Activated naive CD8-positive, alpha-beta T cell (primary cell): ENCODE measurements at regions not wholly inside any gene's neighbourhood (a gene's known extent, or its start where the extent isn't known, plus 50 kb on each side); places are given as distances from the start of the nearest gene placed in this dataset.

Experiments used
- H3K27ac Mint-ChIP-seq: one replicate; pipeline ENCODE4 v1.8.0; 2021; ENCODE audit warnings: mixed read lengths
- H3K27me3 Mint-ChIP-seq: one replicate; pipeline ENCODE4 v1.8.0; 2021; ENCODE audit warnings: mixed read lengths
- H3K36me3 Mint-ChIP-seq: one replicate; pipeline ENCODE4 v1.8.0; 2021; ENCODE audit warnings: mixed read lengths
- H3K4me1 Mint-ChIP-seq: one replicate; pipeline ENCODE4 v1.8.0; 2021; ENCODE audit warnings: low read depth, mixed read lengths
- H3K4me3 Mint-ChIP-seq: one replicate; pipeline ENCODE4 v1.8.0; 2021; ENCODE audit warnings: mild to moderate bottlenecking, mixed read lengths
- H3K9me3 Mint-ChIP-seq: one replicate; pipeline ENCODE4 v1.8.0; 2021; ENCODE audit warnings: low read depth, mixed read lengths

GRCh38 chrY:8726616-8727015 lies 610.6 kb upstream of the TSPY4 start:
- Mint-ChIP-seq H3K4me1 (no peaks in the 10 kb centered on the region), H3K4me3 (no peak overlapping the region), H3K9me3 (no peaks in the 10 kb centered on the region), H3K36me3 (no peaks in the 10 kb centered on the region), H3K27me3 (no peaks in the 10 kb centered on the region), H3K27ac (no peak overlapping the region)

- Mint-ChIP-seq H3K27me3 (no peaks in the 10 kb centered on the region), H3K4me1 (no peaks in the 10 kb centered on the region), H3K4me3 (no peak overlapping the region), H3K27ac (no peak overlapping the region), H3K36me3 (no peaks in the 10 kb centered on the region), H3K9me3 (no peaks in the 10 kb centered on the region)
Measured at GRCh38 chrY:8729971-8730370, 607.3 kb upstream of the TSPY4 start.

- Mint-ChIP-seq H3K4me1 (no peaks in the 10 kb centered on the region), H3K36me3 (no peaks in the 10 kb centered on the region), H3K4me3 (no peak overlapping the region), H3K27ac (no peak overlapping the region), H3K27me3 (no peaks in the 10 kb centered on the region), H3K9me3 (no peaks in the 10 kb centered on the region)
Measured at GRCh38 chrY:8741343-8742069, 595.8 kb upstream of the TSPY4 start.

- Mint-ChIP-seq H3K4me1 (no peaks in the 10 kb centered on the region), H3K9me3 (no peaks in the 10 kb centered on the region), H3K27me3 (no peaks in the 10 kb centered on the region), H3K36me3 (no peaks in the 10 kb centered on the region), H3K27ac (no peak overlapping the region), H3K4me3 (no peak overlapping the region)
Measured at GRCh38 chrY:8764184-8764583, 573.1 kb upstream of the TSPY4 start.

GRCh38 chrY:8781184-8781890 lies 555.9 kb upstream of the TSPY4 start:
- Mint-ChIP-seq H3K4me1 (no peaks in the 10 kb centered on the region), H3K4me3 (no peak overlapping the region), H3K9me3 (no peaks in the 10 kb centered on the region), H3K36me3 (no peaks in the 10 kb centered on the region), H3K27ac (no peak overlapping the region), H3K27me3 (no peaks in the 10 kb centered on the region)

DNA sequence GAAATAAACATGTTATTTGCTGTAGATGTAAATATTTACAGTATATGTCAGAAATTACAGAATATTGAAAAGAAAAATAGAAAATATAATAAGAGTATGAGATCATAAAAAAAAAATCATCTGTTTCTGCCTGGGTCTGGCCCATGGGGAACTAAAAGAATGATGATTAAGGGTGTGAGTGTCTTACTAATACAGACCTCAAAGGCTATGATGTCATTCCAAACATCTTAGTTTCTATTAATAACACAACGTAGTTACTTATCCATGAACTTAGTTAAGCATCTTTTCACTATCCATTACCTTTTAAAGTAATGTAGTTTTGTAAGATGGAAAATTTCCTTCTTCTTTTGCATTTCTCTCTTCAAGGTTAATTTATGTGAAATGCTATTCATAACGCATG lies 542.7 kb upstream of the TSPY4 start:
- Mint-ChIP-seq H3K27ac (no peak overlapping the region), H3K36me3 (no peaks in the 10 kb centered on the region), H3K4me1 (no peaks in the 10 kb centered on the region), H3K27me3 (no peaks in the 10 kb centered on the region), H3K9me3 (no peaks in the 10 kb centered on the region), H3K4me3 (no peak overlapping the region)

DNA sequence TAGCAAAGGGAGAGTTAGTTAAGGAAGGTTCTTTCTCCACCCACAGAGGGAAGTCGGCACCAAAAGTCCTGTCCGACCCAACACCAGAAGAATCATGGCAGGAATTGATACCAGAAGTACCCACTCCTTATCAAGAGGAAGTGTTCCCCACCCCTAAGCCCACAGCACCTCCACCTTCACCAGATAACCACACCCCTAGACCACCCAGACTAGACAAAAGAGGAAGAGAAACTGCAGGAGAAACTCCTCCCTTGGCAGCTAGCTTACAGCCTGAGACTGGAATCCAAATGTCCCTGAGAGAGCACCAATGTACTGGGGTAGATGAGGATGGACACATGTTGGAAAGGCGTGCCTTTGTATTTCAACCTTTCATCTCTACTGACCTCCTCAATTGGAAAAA lies 532.9 kb upstream of the TSPY4 start:
- no peak overlapping the region for H3K4me3 Mint-ChIP-seq
- no peaks in the 10 kb centered on the region for H3K9me3 Mint-ChIP-seq
- H3K36me3 Mint-ChIP-seq = no peaks in the 10 kb centered on the region
- H3K27ac Mint-ChIP-seq = no peak overlapping the region
- H3K4me1 Mint-ChIP-seq = no peaks in the 10 kb centered on the region
- H3K27me3 Mint-ChIP-seq = no peaks in the 10 kb centered on the region

- H3K36me3 Mint-ChIP-seq = no peaks in the 10 kb centered on the region
- no peak overlapping the region for H3K27ac Mint-ChIP-seq
- H3K4me1 Mint-ChIP-seq = no peaks in the 10 kb centered on the region
- no peaks in the 10 kb centered on the region for H3K27me3 Mint-ChIP-seq
- H3K4me3 Mint-ChIP-seq = no peak overlapping the region
- H3K9me3 Mint-ChIP-seq = no peaks in the 10 kb centered on the region
Measured at GRCh38 chrY:8807648-8808408, 529.4 kb upstream of the TSPY4 start.

DNA sequence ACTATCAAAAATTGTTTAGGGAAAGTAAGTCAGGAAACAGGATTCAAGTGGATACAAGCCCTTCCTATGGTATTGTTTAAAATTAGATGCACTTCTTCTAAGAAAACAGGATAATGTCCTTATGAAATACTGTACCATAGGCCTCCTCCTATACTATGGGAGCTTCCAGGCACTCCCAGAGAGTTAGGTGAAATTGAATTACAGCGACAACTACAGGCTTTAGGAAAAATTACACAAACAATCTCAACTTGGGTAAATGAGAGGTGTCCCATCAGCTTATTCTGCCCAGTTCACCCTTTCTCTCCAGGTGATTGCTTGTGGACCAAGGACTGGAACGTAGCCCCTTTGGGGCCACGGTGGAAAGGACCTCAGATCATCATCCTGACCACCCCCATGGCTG lies 528.7 kb upstream of the TSPY4 start:
- Mint-ChIP-seq H3K27me3 (no peaks in the 10 kb centered on the region), H3K4me3 (no peak overlapping the region), H3K4me1 (no peaks in the 10 kb centered on the region), H3K27ac (no peak overlapping the region), H3K9me3 (no peaks in the 10 kb centered on the region), H3K36me3 (no peaks in the 10 kb centered on the region)

DNA sequence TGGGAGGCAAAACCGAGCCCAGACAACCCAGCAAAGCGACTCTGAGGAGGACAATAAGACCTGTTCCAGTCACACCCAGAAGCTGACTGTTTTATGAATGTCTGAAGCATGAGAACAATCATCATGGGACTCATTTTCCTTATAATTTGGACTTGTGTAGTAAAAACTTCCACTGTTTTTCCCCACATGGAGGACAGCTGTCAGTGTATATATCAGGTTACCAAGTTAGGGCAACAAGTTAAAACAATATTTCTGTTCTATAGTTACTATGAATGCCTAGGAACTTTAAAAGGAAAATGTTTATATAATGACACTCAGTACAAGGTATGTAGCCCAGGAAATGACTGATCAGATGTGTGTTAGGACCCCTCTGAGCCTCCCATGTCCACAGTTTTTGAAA lies 528.2 kb upstream of the TSPY4 start:
- H3K36me3 Mint-ChIP-seq = no peaks in the 10 kb centered on the region
- H3K27ac Mint-ChIP-seq = no peak overlapping the region
- no peak overlapping the region for H3K4me3 Mint-ChIP-seq
- no peaks in the 10 kb centered on the region for H3K27me3 Mint-ChIP-seq
- H3K9me3 Mint-ChIP-seq = no peaks in the 10 kb centered on the region
- no peaks in the 10 kb centered on the region for H3K4me1 Mint-ChIP-seq

- H3K27me3 Mint-ChIP-seq = no peaks in the 10 kb centered on the region
- no peaks in the 10 kb centered on the region for H3K4me1 Mint-ChIP-seq
- H3K36me3 Mint-ChIP-seq = no peaks in the 10 kb centered on the region
- H3K27ac Mint-ChIP-seq = no peak overlapping the region
- no peak overlapping the region for H3K4me3 Mint-ChIP-seq
- no peaks in the 10 kb centered on the region for H3K9me3 Mint-ChIP-seq
Measured at GRCh38 chrY:8814143-8814542, 523.1 kb upstream of the TSPY4 start.

DNA sequence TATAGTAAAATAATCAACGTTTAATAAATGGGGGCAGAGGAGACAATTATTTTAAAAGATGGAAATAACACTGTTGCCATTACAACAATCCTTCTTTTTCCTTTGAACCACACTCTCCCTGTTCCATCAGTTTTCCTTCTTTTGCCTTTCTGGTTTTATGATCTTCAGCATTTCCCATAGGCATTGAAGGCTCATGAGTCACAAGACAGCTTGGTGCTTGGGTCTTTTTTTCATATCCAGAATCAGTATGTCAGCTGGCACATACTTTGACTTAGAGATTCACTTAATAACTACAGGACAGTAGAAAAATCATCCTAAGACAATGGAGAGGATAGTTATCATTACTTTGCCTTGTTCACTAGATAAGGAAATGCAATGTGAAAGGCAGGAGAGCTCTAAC lies 521.6 kb upstream of the TSPY4 start:
- Mint-ChIP-seq H3K4me1 (no peaks in the 10 kb centered on the region), H3K27me3 (no peaks in the 10 kb centered on the region), H3K4me3 (no peak overlapping the region), H3K9me3 (no peaks in the 10 kb centered on the region), H3K36me3 (no peaks in the 10 kb centered on the region), H3K27ac (no peak overlapping the region)

DNA sequence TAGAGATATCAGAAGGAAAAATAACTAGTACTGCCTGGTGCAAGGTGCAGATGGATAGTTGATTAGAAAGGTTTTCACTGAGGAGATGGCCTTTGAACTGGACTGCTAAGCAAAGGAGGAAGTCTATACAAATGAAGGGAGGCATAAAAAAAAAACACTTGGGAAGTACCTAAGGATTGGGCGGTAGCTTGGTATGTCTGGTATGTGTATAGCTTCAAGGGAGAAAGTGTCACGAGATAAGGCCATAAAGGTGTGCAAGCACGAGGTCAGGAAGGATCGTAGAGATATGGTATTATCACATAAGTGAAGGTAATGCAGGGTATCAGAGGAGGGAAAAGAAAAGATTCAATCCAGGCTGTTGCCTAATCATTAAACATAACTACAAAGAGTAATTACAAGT lies 517.2 kb upstream of the TSPY4 start:
- Mint-ChIP-seq H3K27me3 (no peaks in the 10 kb centered on the region), H3K9me3 (no peaks in the 10 kb centered on the region), H3K27ac (no peak overlapping the region)

GRCh38 chrY:8821106-8821505 lies 516.2 kb upstream of the TSPY4 start:
- Mint-ChIP-seq H3K36me3 (no peaks in the 10 kb centered on the region), H3K4me1 (no peaks in the 10 kb centered on the region), H3K4me3 (no peak overlapping the region), H3K27me3 (no peaks in the 10 kb centered on the region), H3K9me3 (no peaks in the 10 kb centered on the region), H3K27ac (no peak overlapping the region)

More for the DNA sequence above, 517.2 kb upstream of the TSPY4 start:
- Mint-ChIP-seq H3K4me1 (no peaks in the 10 kb centered on the region), H3K36me3 (no peaks in the 10 kb centered on the region), H3K4me3 (no peak overlapping the region)

GRCh38 chrY:8852278-8852677 lies 485.0 kb upstream of the TSPY4 start:
- H3K36me3 Mint-ChIP-seq = no peaks in the 10 kb centered on the region
- H3K4me1 Mint-ChIP-seq = no peaks in the 10 kb centered on the region

More at GRCh38 chrY:8852278-8852677, 485.0 kb upstream of the TSPY4 start:
- no peak overlapping the region for H3K4me3 Mint-ChIP-seq
- H3K27ac Mint-ChIP-seq = no peak overlapping the region
- H3K9me3 Mint-ChIP-seq = no peaks in the 10 kb centered on the region
- H3K27me3 Mint-ChIP-seq = no peaks in the 10 kb centered on the region
